Esophagus (tissue), 2 donors: ENCODE measurements at regions not wholly inside any gene's neighbourhood (a gene's known extent, or its start where the extent isn't known, plus 50 kb on each side); places are given as distances from the start of the nearest gene placed in this dataset.
"Not testable (repeated sequence)": the region's sequence is repeated elsewhere in the genome, so short reads cannot be mapped to it uniquely, and the experiment has no call there.

Source experiments
- H3K27ac ChIP-seq, 2 donors: one replicate each; pipeline ENCODE4 v1.5.1; 2013; ENCODE audit warnings: low read depth in 2 of 2, mild to moderate bottlenecking in 2 of 2, inconsistent platforms in 1 of 2, low read length in 1 of 2, moderate library complexity in 1 of 2
- H3K27me3 ChIP-seq, 2 donors: one replicate each; pipeline ENCODE4 v1.6.1; 2013; ENCODE audit warnings: low read length in 2 of 2, control low read depth in 1 of 2, mild to moderate bottlenecking in 1 of 2; ENCODE audit not compliant: insufficient read depth in 2 of 2, control insufficient read depth in 1 of 2
- H3K36me3 ChIP-seq, 2 donors: one replicate each; pipeline ENCODE4 v1.6.1; 2013; ENCODE audit warnings: low read length in 1 of 2; ENCODE audit not compliant: control insufficient read depth in 2 of 2, insufficient read depth in 2 of 2
- H3K4me1 ChIP-seq, 2 donors: one replicate each; pipeline ENCODE4 v1.6.1; 2013; ENCODE audit warnings: low read length in 1 of 2; ENCODE audit not compliant: control insufficient read depth in 2 of 2, insufficient read depth in 2 of 2
- H3K4me3 ChIP-seq, 2 donors: one replicate each; pipeline ENCODE4 v1.5.1; 2013; ENCODE audit warnings: low read length in 2 of 2, mild to moderate bottlenecking in 2 of 2, low read depth in 1 of 2, moderate library complexity in 1 of 2
- H3K9me3 ChIP-seq, 2 donors: one replicate each; pipeline ENCODE4 v1.6.1; 2013; ENCODE audit warnings: mild to moderate bottlenecking in 2 of 2, low read depth in 1 of 2, low read length in 1 of 2, moderate library complexity in 1 of 2; ENCODE audit not compliant: control insufficient read depth in 2 of 2, insufficient read depth in 1 of 2
- WGBS, 2 donors: extraction: QIAGEN DNeasy Blood & Tissue Kit; methylation state at CpG; one replicate each; pipeline ENCODE4 v1.1.7; 2013; 5-methylcytosine and 5-hydroxymethylcytosine counted together
- donor health status: healthy with polysubstance abuse.
- donor health status: Bipolar disorder and iron deficiency.

DNA sequence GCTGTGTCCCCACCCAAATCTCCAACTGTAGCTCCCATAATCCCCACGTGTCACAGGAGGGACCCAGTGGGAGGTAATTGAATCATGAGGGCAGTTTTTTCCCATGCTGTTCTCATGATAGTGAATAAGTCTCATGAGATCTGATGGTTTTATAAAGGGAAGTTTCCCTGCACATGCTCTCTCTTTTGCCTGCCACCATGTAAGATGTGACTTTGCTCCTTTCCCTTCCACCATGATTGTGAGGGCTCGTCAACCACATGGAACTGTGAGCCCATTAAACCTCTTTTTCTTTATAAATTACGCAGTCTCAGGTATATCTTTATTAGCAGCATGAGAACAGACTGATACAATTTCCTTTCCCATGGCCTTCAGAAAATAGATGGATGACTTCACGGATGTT lies 76.8 kb upstream of the ATP8B1 start:
- not testable (repeated sequence) for H3K4me1 ChIP-seq, H3K4me3 ChIP-seq, H3K27ac ChIP-seq, H3K36me3 ChIP-seq, H3K27me3 ChIP-seq, H3K9me3 ChIP-seq
- WGBS, 2 donors = 91 to 95% methylated on average over 4 of the region's 4 CpGs

DNA sequence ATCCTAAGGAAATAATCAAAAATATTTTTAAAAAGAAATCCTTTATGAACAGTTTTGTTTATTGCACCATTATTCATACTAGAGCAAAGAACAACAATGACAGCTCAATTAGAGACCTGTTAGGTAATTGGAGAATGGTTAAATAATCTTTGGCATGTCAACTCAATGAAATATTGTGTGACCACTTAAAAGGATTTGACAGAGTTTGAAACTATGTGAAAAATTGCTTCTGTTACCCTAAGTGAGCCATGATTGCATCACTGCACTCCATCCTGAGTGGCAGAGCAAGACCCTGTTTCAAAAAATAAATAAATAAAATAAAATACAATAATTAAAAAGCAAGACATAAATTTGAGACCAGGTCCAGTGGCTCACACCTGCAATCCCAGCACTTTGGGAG lies 66.1 kb upstream of the ATP8B1 start:
- H3K27me3 ChIP-seq = no peaks in the 10 kb centered on the region
- no peak overlapping the region for H3K27ac ChIP-seq
- no peaks in the 10 kb centered on the region for H3K9me3 ChIP-seq
- H3K4me3 ChIP-seq = no peak overlapping the region
- H3K36me3 ChIP-seq = no peaks in the 10 kb centered on the region
- H3K4me1 ChIP-seq = no peaks in the 10 kb centered on the region

DNA sequence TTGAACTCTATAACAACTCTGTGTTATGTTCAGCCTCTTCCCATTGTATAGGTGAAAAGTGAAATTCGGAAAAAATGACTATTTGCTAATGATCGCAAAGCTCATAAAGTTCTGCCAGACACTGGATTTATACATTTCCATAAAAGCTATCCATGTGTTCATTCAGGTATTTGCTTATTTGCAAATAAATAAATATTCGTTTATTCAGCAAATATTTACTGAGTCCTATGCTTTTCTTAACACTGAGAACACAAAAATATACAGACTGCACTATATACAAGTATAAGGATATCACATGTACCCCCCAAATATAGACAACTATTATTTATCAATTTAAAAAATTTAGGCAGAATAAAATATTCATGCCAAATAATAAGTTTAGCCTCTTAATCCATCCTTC lies 63.2 kb upstream of the ATP8B1 start:
- H3K36me3 ChIP-seq = no peaks in the 10 kb centered on the region

DNA sequence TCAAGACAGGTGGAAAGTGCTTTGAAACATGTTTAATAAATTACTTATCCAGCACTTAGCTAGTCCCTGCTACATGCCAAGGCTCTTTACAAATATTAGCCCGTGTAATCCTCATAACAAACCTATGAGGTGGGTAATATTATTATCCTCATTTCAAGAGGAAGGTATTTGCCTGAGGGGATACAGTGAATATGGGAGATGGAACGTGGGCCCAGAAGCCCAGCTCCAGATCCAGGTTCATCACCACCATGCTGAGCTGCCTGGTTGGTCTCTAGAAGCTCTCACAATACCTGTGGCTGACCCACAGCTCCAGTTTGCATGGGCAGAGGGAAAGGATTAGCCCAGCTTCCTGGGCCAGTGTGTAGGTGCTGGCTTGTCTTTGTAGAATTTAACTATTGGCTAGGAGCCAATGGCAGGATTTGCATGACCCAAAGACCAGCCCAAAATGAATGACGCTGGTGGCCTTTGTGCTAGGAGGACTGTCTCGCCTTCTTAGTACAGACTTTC lies 61.6 kb upstream of the ATP8B1 start:
- Histone ChIP-seq H3K36me3 (no peaks in the 10 kb centered on the region), H3K27ac (no peak overlapping the region), H3K4me3 (no peak overlapping the region), H3K9me3 (no peaks in the 10 kb centered on the region), H3K4me1 (no peaks in the 10 kb centered on the region), H3K27me3 (no peaks in the 10 kb centered on the region)
- whole genome bisulfite sequencing, 2 donors = 67 to 70% methylated on average over 4 of the region's 4 CpGs

More for the DNA sequence above, 63.2 kb upstream of the ATP8B1 start:
- no peaks in the 10 kb centered on the region for H3K27me3 ChIP-seq
- H3K27ac ChIP-seq = no peak overlapping the region
- H3K9me3 ChIP-seq = no peaks in the 10 kb centered on the region
- no peak overlapping the region for H3K4me3 ChIP-seq
- WGBS, 2 donors = 70 to 72% methylated on average over 3 of the region's 3 CpGs
- H3K4me1 ChIP-seq = no peaks in the 10 kb centered on the region

DNA sequence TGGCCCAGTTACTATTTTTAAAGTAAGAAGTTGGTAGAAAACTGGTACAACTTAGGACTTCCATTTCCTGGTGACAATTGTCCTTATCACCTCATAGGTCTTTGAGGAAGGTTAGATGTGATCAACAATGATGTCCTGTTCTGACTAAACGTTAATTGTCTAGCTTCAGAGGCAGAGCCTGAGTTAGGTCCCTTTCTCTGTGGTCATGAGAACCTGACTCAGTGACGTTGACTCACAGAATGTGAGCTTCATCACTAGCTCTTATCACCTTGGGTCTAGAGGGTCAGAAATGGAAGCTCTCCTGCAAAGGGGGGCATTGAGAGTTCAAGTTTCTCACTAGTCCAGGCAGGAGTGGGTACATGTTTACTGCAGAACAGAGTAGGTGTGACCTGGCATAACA lies 60.6 kb upstream of the ATP8B1 start:
- Histone ChIP-seq H3K9me3 (peaks cover 0 to 3% of the 10 kb centered on the region in 2 donors), H3K4me3 (no peak overlapping the region), H3K36me3 (no peaks in the 10 kb centered on the region), H3K27me3 (no peaks in the 10 kb centered on the region), H3K27ac (no peak overlapping the region), H3K4me1 (no peaks in the 10 kb centered on the region)
- 78 to 88% methylated on average over 2 of the region's 2 CpGs for WGBS, 2 donors

DNA sequence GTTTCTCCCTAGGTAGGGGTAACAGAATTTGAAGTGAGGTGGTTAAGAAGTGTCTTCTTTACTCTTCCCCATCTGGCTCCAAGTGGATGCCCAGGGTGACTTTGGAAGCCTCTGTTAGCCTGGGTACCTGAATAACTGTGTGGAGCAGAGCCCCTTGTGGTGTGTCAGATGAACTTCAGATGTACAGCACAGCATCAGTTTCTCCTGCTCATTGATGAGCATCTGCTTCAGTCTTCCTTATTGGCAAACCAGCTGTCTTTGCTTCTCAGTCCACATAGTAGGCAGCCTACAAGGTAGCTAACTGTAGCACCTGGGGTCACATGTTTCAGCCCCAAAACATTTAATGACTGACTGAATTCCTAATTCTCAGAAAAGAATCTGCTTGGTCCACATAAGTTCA lies 56.2 kb upstream of the ATP8B1 start:
- Histone ChIP-seq H3K4me1 (no peaks in the 10 kb centered on the region), H3K27ac (no peak overlapping the region), H3K9me3 (peaks cover 0 to 3% of the 10 kb centered on the region in 2 donors), H3K4me3 (no peak overlapping the region), H3K27me3 (no peaks in the 10 kb centered on the region), H3K36me3 (no peaks in the 10 kb centered on the region)

DNA sequence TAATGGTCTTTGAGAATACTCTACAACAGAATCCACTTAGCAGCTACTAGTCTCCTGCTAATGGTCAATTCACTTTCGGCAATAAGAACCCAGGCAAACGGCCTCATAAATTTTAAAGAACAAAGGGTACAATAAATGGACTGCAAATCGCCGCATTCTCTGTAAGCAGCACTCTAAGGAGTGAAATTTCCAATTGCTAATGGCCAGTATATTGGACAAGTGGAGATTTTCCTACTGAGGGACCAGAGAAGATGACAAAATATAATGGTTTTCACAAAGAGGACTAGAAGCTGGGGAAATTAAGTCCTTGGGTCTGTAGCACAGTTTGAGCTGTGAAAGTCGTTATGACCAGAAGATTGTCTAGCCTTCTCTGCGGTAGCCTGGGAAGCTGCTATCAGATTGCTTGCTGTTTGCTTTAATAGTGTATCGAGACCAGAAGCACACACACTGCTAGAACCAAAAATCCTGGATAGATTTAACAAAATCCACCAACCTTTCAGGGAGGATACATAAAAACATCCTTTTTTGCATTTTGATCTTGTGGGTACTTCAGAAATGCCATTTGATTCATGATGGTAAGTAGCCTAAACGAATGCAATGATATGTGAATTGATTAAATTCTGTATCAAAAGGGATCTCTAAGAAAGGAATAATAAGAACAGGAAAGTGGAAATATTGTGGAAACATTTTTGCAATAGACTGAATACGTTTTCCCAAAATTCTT lies 53.6 kb upstream of the ATP8B1 start:
- peaks cover 0 to 3% of the 10 kb centered on the region in 2 donors for H3K9me3 ChIP-seq
- no peak overlapping the region for H3K27ac ChIP-seq
- WGBS, 2 donors = 79 to 84% methylated on average over 9 of the region's 9 CpGs
- H3K27me3 ChIP-seq = no peaks in the 10 kb centered on the region
- H3K36me3 ChIP-seq = no peaks in the 10 kb centered on the region
- no peaks in the 10 kb centered on the region for H3K4me1 ChIP-seq
- H3K4me3 ChIP-seq = no peak overlapping the region

DNA sequence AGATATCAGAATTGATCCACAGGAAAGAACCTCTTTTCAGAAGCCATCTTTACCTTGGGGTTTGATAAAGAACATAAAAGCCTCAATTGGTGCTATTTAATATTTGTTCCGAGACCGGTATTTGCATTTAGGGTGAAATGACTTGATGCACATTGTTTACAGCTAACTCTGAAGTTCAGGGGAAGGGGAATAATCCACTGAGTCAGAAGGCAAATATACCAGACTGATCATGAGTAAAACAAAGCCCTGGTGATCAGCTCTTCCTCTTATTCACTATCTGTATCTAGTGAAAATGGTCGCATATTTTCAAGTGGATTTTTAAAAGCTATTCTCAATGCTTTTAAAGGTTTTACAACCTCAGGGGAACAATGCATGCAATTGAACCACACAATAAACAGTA lies 53.0 kb upstream of the ATP8B1 start:
- H3K9me3 ChIP-seq = peaks cover 0 to 3% of the 10 kb centered on the region in 2 donors
- H3K27ac ChIP-seq = no peak overlapping the region
- H3K36me3 ChIP-seq = no peaks in the 10 kb centered on the region
- no peak overlapping the region for H3K4me3 ChIP-seq
- H3K4me1 ChIP-seq = no peaks in the 10 kb centered on the region
- no peaks in the 10 kb centered on the region for H3K27me3 ChIP-seq
- 90 to 91% methylated on average over 3 of the region's 3 CpGs for WGBS, 2 donors

DNA sequence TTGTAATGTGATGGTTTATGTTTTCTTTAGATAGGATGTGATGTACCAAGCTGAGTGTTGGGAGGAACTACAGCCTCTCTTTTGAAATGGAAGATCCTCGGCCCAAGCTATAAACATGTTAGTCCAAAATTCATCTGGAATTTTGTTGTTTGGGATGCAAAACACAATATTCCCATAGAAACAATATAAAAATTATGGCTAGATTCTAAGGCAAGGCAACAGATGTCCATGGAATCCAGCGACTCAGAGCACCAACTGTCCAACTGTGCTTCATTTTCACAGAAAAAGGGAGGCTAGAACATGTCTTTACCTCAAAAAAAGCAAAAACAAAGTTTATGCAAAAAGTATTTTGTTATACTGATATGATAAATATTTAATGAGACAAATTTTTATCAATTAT lies 52.4 kb upstream of the ATP8B1 start:
- no peaks in the 10 kb centered on the region for H3K27me3 ChIP-seq
- H3K4me3 ChIP-seq = no peak overlapping the region
- no peak overlapping the region for H3K27ac ChIP-seq
- WGBS, 2 donors = 79 to 85% methylated on average over 2 of the region's 2 CpGs
- H3K36me3 ChIP-seq = no peaks in the 10 kb centered on the region
- peaks cover 0 to 3% of the 10 kb centered on the region in 2 donors for H3K9me3 ChIP-seq
- H3K4me1 ChIP-seq = no peaks in the 10 kb centered on the region

DNA sequence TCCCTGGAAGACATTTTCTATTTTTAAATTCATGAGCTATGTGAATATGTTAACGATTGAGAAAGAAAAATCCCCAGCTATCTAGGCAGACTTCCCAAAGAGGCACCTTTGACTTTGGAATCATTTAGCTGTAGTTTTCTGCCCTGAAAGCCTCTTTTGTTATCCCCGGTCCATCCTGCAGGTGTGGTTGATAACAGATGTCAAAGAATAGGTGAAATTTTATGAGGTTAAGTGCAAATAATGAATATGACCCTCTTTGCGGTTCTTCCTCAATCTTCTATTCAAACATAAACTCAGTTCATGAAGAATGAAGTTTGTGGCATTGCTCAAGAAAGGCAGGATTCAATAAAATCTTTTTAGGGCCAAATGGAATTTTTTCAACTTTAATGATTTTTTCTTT lies 51.6 kb upstream of the ATP8B1 start:
- H3K27ac ChIP-seq = no peak overlapping the region
- 60 to 63% methylated on average over 3 of the region's 3 CpGs for WGBS, 2 donors
- H3K4me1 ChIP-seq = no peaks in the 10 kb centered on the region
- H3K36me3 ChIP-seq = no peaks in the 10 kb centered on the region
- H3K4me3 ChIP-seq = no peak overlapping the region
- peaks cover 0 to 3% of the 10 kb centered on the region in 2 donors for H3K9me3 ChIP-seq
- H3K27me3 ChIP-seq = no peaks in the 10 kb centered on the region
